ENCODE measurements at regions not wholly inside any gene's neighbourhood (a gene's known extent, or its start where the extent isn't known, plus 50 kb on each side); places are given as distances from the start of the nearest gene placed in this dataset.

DNA sequence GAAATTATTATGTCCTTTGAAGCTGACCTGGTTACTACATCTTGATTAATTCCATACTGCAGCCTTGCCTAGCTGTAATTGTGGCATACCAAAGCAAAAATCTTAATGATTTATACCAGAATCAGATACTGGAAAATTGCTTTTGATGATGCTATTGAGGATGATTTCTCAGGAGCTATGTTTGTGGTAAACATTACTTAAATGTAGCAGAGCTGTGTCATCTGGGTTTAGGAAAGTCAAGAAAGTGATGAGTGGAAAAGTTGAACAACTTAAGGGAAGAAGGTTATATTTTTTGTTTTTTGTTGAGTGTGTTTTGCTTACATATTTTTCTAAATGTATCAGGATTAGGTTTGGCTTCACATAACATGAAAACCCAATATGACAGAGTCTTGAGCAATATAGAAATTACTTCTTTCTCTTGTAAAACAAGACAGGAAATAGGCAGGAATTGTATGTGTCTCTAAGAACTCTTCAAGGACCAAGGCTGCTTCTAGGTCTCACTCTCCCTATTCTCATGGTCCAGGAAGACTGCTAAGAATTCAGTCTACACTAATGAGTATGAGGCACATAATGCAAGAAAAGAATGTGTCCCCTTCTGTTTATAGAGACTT is 87.6 kb upstream of the MTPN start:
- DNase-seq (no peak), ATAC-seq (no peak)
- Mint-ChIP-seq H3K27ac (no peak overlapping the region), H3K27me3 (peaks cover 0 to 3% (median 0%) of the 10 kb centered on the region in 5 donors), H3K36me3 (peaks cover 0 to 5% (median 0%) of the 10 kb centered on the region in 3 donors), H3K9me3 (peaks cover 0 to 4% (median 0%) of the 10 kb centered on the region in 9 donors), H3K4me1 (no peaks in the 10 kb centered on the region), H3K4me3 (no peak overlapping the region)
- POLR2A ChIA-PET, result no interaction called here

DNA sequence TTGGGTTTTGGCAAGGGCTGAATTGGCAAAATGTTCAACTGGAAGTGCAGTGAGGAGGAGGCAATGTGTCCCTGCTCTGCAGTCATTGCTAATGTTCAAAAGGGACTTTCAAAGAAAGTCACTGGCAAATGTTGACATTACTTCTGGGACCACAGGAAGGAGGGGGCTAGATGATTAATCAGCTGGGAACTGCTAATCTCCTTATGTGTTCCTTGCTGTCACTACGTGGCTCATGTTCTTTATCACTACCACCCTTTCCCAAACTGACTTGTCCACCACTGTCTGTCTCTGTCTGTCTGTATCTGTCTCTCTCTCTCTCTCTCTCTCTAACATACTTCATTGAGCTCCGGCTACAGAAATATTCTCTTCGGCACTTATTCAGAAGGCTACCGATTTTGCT is 86.9 kb upstream of the MTPN start:
- Mint-ChIP-seq H3K4me1 (no peaks in the 10 kb centered on the region), H3K9me3 (peaks cover 0 to 4% (median 0%) of the 10 kb centered on the region in 9 donors), H3K4me3 (no peak overlapping the region), H3K27ac (no peak overlapping the region), H3K27me3 (peaks cover 0 to 3% (median 0%) of the 10 kb centered on the region in 5 donors), H3K36me3 (peaks cover 0 to 5% (median 0%) of the 10 kb centered on the region in 3 donors)
- POLR2A ChIA-PET, result no interaction called here
- no peak for ATAC-seq
- DNase-seq, result no peak

DNA sequence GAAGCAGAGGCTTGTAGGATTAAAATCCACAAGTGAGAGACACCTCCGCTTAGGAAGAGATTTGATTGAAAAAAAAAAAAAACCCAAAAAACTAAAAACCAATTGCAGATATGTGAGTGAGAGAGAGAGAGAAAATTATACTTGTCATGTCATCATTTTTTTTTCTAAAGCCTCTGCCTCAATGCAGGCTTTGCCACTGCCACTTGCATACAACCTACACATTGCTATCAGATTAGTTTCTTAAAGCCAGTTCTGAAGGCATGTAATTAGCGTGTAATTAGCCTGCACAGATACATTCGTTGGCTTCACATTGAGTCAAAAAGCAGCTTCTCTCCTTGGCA is 86.1 kb upstream of the MTPN start:
- H3K27me3 Mint-ChIP-seq, result peaks cover 0 to 3% (median 0%) of the 10 kb centered on the region in 5 donors
- no peaks in the 10 kb centered on the region for H3K4me1 Mint-ChIP-seq
- POLR2A ChIA-PET, result no interaction called here
- peaks cover 0 to 5% (median 0%) of the 10 kb centered on the region in 3 donors for H3K36me3 Mint-ChIP-seq
- no peak for ATAC-seq
- no peak for DNase-seq
- no peak overlapping the region for H3K4me3 Mint-ChIP-seq
- no peak overlapping the region for H3K27ac Mint-ChIP-seq
- peaks cover 0 to 4% (median 0%) of the 10 kb centered on the region in 9 donors for H3K9me3 Mint-ChIP-seq

DNA sequence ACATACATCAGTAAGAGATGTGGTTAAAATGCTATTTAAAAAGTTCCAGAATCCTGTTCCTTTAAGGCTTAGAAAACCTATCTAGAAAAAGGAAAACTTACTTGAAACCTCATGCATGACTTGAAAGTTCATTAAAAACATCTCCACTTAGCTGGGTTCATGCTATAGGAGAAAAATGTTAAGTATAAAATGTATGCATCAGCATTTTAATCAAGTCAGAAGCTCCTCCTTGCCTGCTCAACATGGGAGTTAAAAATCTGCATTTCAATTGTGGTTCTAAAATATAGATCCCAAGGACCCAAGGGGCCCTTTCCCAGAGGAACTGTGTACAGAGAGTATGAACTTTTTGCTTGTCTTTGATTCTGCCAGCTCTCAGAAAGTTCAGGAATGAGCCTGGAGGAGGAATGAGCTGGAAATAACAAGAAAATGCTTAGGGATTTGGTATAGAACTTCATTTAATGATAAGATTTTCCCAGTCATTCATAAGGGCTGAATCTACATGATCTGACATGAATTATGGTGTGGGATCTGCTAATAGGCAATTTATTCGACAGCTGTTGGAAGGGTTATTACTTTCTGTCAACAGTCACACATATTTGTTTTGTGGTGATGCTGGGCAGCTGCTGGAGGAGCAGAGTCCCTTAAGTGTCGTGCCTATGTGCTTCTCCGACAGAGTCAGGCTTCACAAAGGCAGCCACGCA is 85.6 kb upstream of the MTPN start:
- no peak overlapping the region for H3K4me3 Mint-ChIP-seq
- POLR2A ChIA-PET, result no interaction called here
- ATAC-seq, result no peak
- H3K36me3 Mint-ChIP-seq, result peaks cover 0 to 5% (median 0%) of the 10 kb centered on the region in 3 donors
- no peak for DNase-seq
- peaks cover 0 to 4% (median 0%) of the 10 kb centered on the region in 9 donors for H3K9me3 Mint-ChIP-seq
- peaks cover 0 to 3% (median 0%) of the 10 kb centered on the region in 5 donors for H3K27me3 Mint-ChIP-seq
- no peak overlapping the region for H3K27ac Mint-ChIP-seq
- H3K4me1 Mint-ChIP-seq, result no peaks in the 10 kb centered on the region

DNA sequence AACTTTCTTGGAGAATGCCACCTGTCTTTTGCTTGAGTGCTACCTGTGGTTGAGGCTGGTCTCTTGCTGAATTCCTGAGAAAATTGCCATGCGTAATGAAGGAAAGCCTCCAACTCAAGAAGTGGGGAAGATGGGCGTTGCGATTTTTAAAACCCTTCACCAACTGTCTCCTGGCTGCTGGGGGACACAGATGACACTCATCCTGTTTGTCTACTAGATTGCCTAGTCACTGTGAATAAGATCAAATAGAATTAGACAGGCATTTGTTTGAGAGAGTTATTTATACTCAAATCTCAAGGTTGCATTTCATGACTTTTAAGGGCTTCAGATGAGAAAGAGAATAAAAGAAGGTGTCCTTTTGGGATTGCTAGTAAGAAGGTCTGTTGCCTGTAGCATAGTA is 84.3 kb upstream of the MTPN start:
- H3K4me3 Mint-ChIP-seq, result no peak overlapping the region
- ATAC-seq (no peak), DNase-seq (no peak)
- peaks cover 0 to 4% (median 0%) of the 10 kb centered on the region in 9 donors for H3K9me3 Mint-ChIP-seq
- H3K36me3 Mint-ChIP-seq, result peaks cover 0 to 5% (median 2%) of the 10 kb centered on the region in 3 donors
- POLR2A ChIA-PET, result no interaction called here
- H3K27ac Mint-ChIP-seq, result no peak overlapping the region
- peaks cover 0 to 3% (median 0%) of the 10 kb centered on the region in 4 donors for H3K4me1 Mint-ChIP-seq
- peaks cover 0 to 4% (median 3%) of the 10 kb centered on the region in 5 donors for H3K27me3 Mint-ChIP-seq

DNA sequence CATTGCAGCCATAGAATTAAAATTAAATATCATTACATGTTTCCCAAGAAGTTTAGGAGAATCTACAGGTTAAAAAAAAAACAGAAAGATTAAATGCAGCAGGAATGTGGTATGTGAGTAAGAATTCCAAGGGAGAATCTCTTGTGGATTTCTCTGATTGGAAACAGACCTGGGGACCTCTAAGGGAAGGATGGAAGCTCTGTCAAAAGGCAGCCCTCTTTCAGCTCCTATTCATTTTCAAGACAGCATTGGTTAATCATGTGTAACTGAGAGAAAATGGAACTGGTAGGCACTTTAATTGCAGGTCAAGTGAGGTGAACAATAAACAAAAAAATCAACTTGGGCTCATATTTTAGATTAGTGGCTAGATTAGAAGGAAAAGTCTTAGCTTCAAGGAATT is 81.4 kb upstream of the MTPN start:
- no peak overlapping the region for H3K27ac Mint-ChIP-seq
- peaks cover 0 to 3% (median 2%) of the 10 kb centered on the region in 5 donors for H3K27me3 Mint-ChIP-seq
- H3K4me3 Mint-ChIP-seq, result no peak overlapping the region
- POLR2A ChIA-PET, result no interaction called here
- H3K9me3 Mint-ChIP-seq, result no peaks in the 10 kb centered on the region
- peaks cover 0 to 2% (median 2%) of the 10 kb centered on the region in 3 donors for H3K36me3 Mint-ChIP-seq
- ATAC-seq (no peak), DNase-seq (no peak)
- H3K4me1 Mint-ChIP-seq, result peaks cover 0 to 3% (median 0%) of the 10 kb centered on the region in 4 donors

DNA sequence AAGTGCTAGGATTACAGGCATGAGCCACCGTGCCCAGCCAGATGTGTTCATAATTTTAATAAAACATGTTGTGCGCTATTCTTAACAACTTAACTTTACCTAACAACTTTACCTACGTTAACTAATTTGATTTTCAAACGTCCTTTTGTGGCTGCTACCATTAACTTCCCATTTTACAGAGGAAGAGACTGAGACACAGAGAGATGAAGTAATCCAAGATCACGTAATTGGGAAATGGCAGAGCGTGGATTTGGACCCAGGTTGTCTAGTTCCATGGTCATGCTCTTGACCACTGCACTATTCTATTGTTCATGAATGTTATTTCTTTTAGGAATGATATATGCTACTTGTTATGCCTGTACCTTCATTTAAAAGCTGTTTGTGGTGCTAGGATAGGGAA is 80.3 kb upstream of the MTPN start:
- DNase-seq (no peak), ATAC-seq (no peak)
- no peak overlapping the region for H3K4me3 Mint-ChIP-seq
- H3K27ac Mint-ChIP-seq, result no peak overlapping the region
- POLR2A ChIA-PET, result no interaction called here
- H3K27me3 Mint-ChIP-seq, result peaks cover 0 to 3% (median 2%) of the 10 kb centered on the region in 5 donors
- peaks cover 0 to 2% (median 2%) of the 10 kb centered on the region in 3 donors for H3K36me3 Mint-ChIP-seq
- H3K9me3 Mint-ChIP-seq, result no peaks in the 10 kb centered on the region
- H3K4me1 Mint-ChIP-seq, result peaks cover 0 to 3% (median 0%) of the 10 kb centered on the region in 4 donors

DNA sequence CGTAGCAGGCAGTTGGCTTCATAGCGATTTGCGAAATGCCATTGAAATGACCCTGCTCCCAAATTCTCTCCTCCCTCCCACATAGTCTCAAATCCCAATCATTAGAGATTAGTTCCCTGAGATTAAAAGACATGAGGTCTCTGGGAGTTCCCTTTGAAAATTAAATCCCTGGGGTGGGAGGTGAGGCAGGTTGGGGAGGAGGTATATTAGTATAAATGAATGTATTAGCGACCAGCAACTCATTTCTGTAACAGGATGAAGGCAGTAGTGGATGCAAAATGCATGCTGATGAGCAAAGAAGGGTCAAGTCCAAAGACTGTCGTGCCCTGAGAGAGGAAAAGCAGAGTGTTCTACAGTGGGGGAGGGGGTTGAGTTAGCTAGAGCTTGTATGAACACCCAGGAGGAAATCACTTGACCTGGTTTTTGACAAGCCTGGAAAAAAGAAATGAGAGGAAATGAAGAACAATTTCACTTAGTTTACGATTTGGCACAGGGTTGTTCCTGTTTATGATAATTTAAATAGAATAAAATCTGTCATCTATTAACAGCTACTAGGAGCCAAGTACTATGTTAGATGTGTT is 79.6 kb upstream of the MTPN start:
- POLR2A ChIA-PET, result no interaction called here
- H3K9me3 Mint-ChIP-seq, result no peaks in the 10 kb centered on the region
- DNase-seq, result no peak

DNA sequence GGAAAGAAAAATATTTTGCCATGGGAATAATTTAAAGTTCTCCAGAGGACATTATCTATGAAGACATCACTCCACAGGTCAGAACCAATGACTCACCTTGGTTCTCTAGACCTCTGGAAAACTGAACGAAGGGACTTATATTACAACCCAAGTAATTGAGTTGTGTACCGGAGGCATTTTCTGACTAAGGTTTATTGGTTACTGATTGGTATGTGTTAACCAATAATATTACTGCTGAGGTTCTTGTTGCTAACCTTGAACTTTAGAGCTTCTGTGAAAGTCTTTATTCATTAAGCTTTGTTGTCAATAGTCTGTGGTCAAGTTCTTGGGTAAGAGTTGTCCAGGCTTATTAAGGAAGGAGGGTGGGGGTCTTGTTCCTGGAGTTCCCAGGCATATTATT is 78.1 kb upstream of the MTPN start:
- Mint-ChIP-seq H3K4me1 (peaks cover 0 to 3% (median 0%) of the 10 kb centered on the region in 4 donors), H3K36me3 (peaks cover 2 to 5% (median 2%) of the 10 kb centered on the region in 3 donors), H3K27me3 (peaks cover 0 to 3% (median 1%) of the 10 kb centered on the region in 5 donors), H3K4me3 (no peak overlapping the region), H3K9me3 (no peaks in the 10 kb centered on the region), H3K27ac (no peak overlapping the region)
- DNase-seq (no peak), ATAC-seq (no peak)
- POLR2A ChIA-PET, result no interaction called here

More for the DNA sequence above, 79.6 kb upstream of the MTPN start:
- peaks cover 0 to 3% (median 1%) of the 10 kb centered on the region in 5 donors for H3K27me3 Mint-ChIP-seq
- ATAC-seq, result no peak
- peaks cover 0 to 3% (median 0%) of the 10 kb centered on the region in 4 donors for H3K4me1 Mint-ChIP-seq
- no peak overlapping the region for H3K4me3 Mint-ChIP-seq
- peaks cover 0 to 2% (median 2%) of the 10 kb centered on the region in 3 donors for H3K36me3 Mint-ChIP-seq
- H3K27ac Mint-ChIP-seq, result no peak overlapping the region

DNA sequence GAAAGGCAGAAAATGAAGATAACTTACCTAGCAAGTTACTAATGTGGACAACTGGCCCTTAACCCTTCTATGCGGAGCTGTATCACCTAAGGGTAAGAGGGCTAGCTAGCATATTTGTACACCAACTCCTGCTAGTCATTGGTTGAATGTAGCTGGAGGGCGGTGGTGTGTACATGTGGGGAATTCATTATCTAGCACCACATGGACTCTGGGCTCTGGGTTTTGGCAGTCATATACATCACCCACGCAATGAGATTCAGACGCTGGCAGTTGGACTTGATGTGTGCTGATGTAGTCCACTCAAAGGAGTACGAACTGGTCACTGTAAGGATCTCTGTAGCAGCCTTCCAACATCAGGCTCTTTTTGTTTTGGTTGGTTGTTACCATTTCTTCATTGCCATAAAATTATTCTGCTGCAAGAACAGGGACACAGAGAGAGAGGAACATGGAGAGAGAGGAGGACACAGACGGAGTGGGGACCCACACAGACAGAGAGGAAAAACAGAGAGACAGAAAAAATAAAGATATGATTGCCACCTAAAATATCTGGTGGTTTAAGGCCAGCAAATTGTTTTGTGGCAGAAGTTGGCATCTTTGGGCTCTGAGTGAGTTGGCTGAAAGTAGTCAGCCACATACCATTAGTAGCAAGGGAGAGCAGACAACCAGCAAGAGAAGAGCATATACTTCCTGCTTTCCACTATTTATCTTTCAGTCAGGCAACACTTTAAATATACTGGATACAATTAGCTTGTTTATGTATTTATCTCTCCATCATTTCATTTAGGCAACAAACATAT is 76.7 kb upstream of the MTPN start:
- peaks cover 0 to 5% (median 0%) of the 10 kb centered on the region in 4 donors for H3K4me1 Mint-ChIP-seq
- peak overlapping the region in 1 of 10 donors; percentile 23 for H3K27ac Mint-ChIP-seq
- H3K36me3 Mint-ChIP-seq, result peaks cover 5 to 13% (median 12%) of the 10 kb centered on the region in 3 donors
- ATAC-seq (no peak), DNase-seq (no peak)
- H3K4me3 Mint-ChIP-seq, result no peak overlapping the region
- H3K27me3 Mint-ChIP-seq, result peaks cover 0 to 5% (median 1%) of the 10 kb centered on the region in 5 donors
- peaks cover 0 to 5% (median 2%) of the 10 kb centered on the region in 9 donors for H3K9me3 Mint-ChIP-seq
- POLR2A ChIA-PET, result no interaction called here

DNA sequence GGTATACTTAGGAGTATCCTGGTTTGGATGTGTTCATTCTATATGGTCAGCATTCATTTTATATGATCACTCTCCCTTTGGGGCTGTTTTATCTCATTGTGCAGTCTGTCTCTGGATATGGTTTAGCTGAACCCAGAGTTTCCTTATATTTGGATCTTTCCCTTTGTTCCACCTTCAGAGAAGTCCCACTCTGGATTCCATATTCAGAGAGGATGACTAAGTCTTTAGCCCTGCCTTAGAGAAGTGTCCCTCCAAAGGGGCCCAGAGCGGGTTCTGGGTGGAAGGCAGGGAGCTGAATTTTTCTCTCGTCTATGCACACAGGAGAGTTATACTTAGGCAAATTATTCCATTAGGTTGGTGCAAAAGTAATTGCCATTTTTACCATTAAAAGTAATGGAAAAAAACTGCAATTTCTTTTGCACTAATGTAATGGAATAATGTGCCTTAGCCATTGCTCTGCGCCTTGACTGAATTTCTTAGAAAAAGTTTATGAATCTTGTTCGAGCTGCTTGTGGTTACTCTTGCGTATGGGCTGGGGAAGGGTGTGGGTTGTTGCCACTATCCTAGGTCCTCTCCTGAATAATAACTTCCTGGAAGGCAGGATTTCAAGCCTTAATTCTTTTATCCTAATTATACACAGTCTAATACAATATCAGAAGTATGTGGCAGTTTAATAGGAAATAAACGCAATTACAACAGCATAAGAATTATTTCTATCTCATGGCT is 74.2 kb upstream of the MTPN start:
- peaks cover 0 to 10% (median 5%) of the 10 kb centered on the region in 9 donors for H3K9me3 Mint-ChIP-seq
- DNase-seq (no peak), ATAC-seq (no peak)
- peaks cover 9 to 26% (median 16%) of the 10 kb centered on the region in 3 donors for H3K36me3 Mint-ChIP-seq
- no peak overlapping the region for H3K27ac Mint-ChIP-seq
- peaks cover 0 to 2% (median 0%) of the 10 kb centered on the region in 5 donors for H3K27me3 Mint-ChIP-seq
- POLR2A ChIA-PET, result no interaction called here
- H3K4me3 Mint-ChIP-seq, result no peak overlapping the region
- peaks cover 0 to 2% (median 0%) of the 10 kb centered on the region in 4 donors for H3K4me1 Mint-ChIP-seq

DNA sequence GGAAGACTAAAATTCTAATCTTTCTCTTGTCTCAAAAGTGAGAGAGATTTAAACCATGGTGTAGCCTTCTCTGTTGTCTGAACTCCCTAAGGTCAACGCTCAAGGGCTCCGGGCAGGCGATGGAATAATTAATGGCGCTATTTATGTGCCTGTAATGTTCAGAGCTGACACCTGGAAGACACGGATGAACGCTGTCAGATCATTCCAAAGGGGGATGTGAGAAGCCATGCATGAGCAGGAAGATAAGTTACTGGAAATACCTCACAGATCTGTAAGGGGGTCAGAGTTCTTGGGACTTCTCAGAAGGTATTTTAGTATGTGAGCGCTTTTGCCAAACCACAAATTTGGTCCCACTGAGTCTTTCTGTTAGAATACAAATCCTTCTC is 73.3 kb upstream of the MTPN start:
- Mint-ChIP-seq H3K27me3 (peaks cover 0 to 3% (median 1%) of the 10 kb centered on the region in 5 donors), H3K27ac (no peak overlapping the region), H3K4me3 (no peak overlapping the region), H3K4me1 (peaks cover 0 to 2% (median 0%) of the 10 kb centered on the region in 4 donors), H3K9me3 (peaks cover 0 to 10% (median 6%) of the 10 kb centered on the region in 9 donors), H3K36me3 (peaks cover 9 to 28% (median 16%) of the 10 kb centered on the region in 3 donors)
- DNase-seq (no peak), ATAC-seq (no peak)
- POLR2A ChIA-PET, result interaction anchor here (0.6 kb wide), 1 partner anchor 388 kb away, joined by 5 read pairs; the partner anchor contains the start of gene STMP1
